ENCODE measurements at regions not wholly inside any gene's neighbourhood (a gene's known extent, or its start where the extent isn't known, plus 50 kb on each side); places are given as distances from the start of the nearest gene placed in this dataset.

GRCh38 chr4:120617171-120617570 lies 305.4 kb downstream of the PRDM5 start:
- H3K4me1 ChIP-seq = no peaks in the 10 kb centered on the region
- ATAC-seq (no peak), DNase-seq (no peak)
- H3K36me3 ChIP-seq (replicated peaks in 1 of 2; ENCODE audit: insufficient read depth in 1 of 2, low read depth in 2 of 2) = no peaks in the 10 kb centered on the region
- intact Hi-C loops (cut with DNase I) = no loop called here
- no peak overlapping the region for H3K4me3 ChIP-seq
- H3K27me3 ChIP-seq = no peaks in the 10 kb centered on the region
- H3K9me3 ChIP-seq = no peaks in the 10 kb centered on the region
- no peak overlapping the region for H3K27ac ChIP-seq
- TF ChIP-seq CTCF (IDR thresholded peaks at IDR 0.05) (no peak), POLR2A (IDR thresholded peaks at IDR 0.05) (no peak)

GRCh38 chr4:120616041-120616440 lies 306.5 kb downstream of the PRDM5 start:
- intact Hi-C loops (cut with DNase I) = no loop called here
- no peak for ATAC-seq
- Histone ChIP-seq H3K36me3 (replicated peaks in 1 of 2; ENCODE audit: insufficient read depth in 1 of 2, low read depth in 2 of 2) (no peaks in the 10 kb centered on the region), H3K27ac (no peak overlapping the region), H3K4me1 (no peaks in the 10 kb centered on the region), H3K9me3 (no peaks in the 10 kb centered on the region), H3K4me3 (no peak overlapping the region), H3K27me3 (no peaks in the 10 kb centered on the region)
- WGBS, 2 donors = 100% methylated on average over 1 of the region's 1 CpG
- DNase-seq = no peak
- TF ChIP-seq CTCF (IDR thresholded peaks at IDR 0.05) = no peak
- no peak for TF ChIP-seq POLR2A (IDR thresholded peaks at IDR 0.05)

- no peak for ATAC-seq
- intact Hi-C loops (cut with DNase I) = no loop called here
- no peak overlapping the region for H3K27ac ChIP-seq
- no peak overlapping the region for H3K4me3 ChIP-seq
- TF ChIP-seq POLR2A (IDR thresholded peaks at IDR 0.05) = no peak
- TF ChIP-seq CTCF (IDR thresholded peaks at IDR 0.05) = no peak
- no peaks in the 10 kb centered on the region for H3K9me3 ChIP-seq
- DNase-seq = no peak
- H3K4me1 ChIP-seq = no peaks in the 10 kb centered on the region
- WGBS, 2 donors = 93 to 94% methylated on average over 1 of the region's 1 CpG
- H3K36me3 ChIP-seq (replicated peaks in 1 of 2; ENCODE audit: insufficient read depth in 1 of 2, low read depth in 2 of 2) = no peaks in the 10 kb centered on the region
- no peaks in the 10 kb centered on the region for H3K27me3 ChIP-seq
These were observed 308.7 kb downstream of the PRDM5 start for GRCh38 chr4:120613778-120614177.

GRCh38 chr4:120611092-120611491 lies 311.4 kb downstream of the PRDM5 start:
- 26 to 39% methylated on average over 1 of the region's 1 CpG for WGBS, 2 donors

More at GRCh38 chr4:120611092-120611491, 311.4 kb downstream of the PRDM5 start:
- ATAC-seq = no peak
- H3K4me3 ChIP-seq = no peak overlapping the region
- TF ChIP-seq CTCF (IDR thresholded peaks at IDR 0.05) = no peak
- no peak for TF ChIP-seq POLR2A (IDR thresholded peaks at IDR 0.05)
- H3K27me3 ChIP-seq = no peaks in the 10 kb centered on the region
- H3K36me3 ChIP-seq (replicated peaks in 1 of 2; ENCODE audit: insufficient read depth in 1 of 2, low read depth in 2 of 2) = no peaks in the 10 kb centered on the region
- no peaks in the 10 kb centered on the region for H3K4me1 ChIP-seq
- no peak for DNase-seq
- intact Hi-C loops (cut with DNase I) = no loop called here
- H3K27ac ChIP-seq = no peak overlapping the region
- H3K9me3 ChIP-seq = no peaks in the 10 kb centered on the region
